ENCODE measurements at regions not wholly inside any gene's neighbourhood (a gene's known extent, or its start where the extent isn't known, plus 50 kb on each side); places are given as distances from the start of the nearest gene placed in this dataset.
"Not testable (repeated sequence)": the region's sequence is repeated elsewhere in the genome, so short reads cannot be mapped to it uniquely, and the experiment has no call there.

DNA sequence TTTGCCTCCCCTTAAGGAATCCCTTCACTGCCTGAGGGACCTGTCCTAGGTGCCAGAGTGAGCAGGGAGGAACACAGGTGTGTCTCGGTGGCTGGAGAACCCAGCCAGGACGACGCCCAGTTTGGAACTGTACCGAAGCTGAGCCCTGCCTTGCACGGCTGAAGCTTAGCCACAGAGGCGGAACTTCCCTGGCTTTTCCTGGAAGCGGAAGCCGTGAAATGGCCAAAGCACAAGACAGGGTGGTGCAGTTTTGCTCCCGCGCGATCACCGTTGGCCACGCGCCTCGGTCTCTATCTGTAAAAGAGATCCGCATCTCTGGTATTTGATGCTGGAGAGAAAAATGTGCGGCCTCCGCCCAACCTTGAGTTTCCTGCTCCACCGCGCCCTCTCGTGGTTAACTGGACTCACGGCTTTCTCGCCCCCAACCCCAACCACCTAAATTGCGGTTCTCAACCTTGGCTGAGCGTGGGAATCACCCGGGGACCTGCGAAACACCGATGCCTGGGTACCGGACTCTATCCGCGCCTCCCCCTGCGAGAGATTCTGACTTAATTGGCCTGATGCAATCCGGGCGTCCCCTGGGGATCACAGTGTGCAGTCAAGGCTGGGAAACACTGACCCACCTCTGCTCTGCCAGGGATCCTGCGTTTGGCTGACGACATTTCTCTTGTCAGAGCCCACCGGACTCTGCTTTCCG lies 70.7 kb upstream of the ABHD2 start:
- DNase-seq (ENCODE audit: extremely low spot score) = peak; percentile 89
- ChIA-PET POLR2A (no interaction called here), CTCF (interaction anchor here (0.6 to 2.0 kb wide), 4 partner anchors 10 to 176 kb away, joined by 3 to 12 read pairs (median 4); no protein-coding TSS in a partner anchor)

DNA sequence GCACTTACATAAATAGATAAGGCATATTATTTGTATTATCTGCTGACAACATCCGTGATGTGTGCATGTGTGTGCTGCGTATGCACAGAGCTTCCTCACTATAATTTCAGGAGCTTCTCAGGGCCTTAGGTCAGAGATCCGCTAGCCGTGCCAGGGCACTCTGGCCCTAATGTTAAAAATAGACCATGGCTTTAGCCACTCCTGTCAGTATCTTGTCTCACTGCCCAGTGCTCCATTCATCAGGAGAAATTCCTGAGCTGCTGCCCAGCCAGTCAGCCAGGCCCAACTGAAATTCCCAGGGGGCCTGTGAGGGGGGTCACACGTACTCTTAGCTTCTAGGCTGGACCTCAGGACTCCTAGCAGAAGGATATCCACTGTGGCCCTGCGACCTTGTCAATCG lies 70.0 kb upstream of the ABHD2 start:
- ChIA-PET CTCF (interaction anchor here (0.6 to 2.0 kb wide), 5 partner anchors 10 to 259 kb away, joined by 3 to 12 read pairs (median 4); no protein-coding TSS in a partner anchor), POLR2A (no interaction called here)
- no peak for TF ChIP-seq FOXK2 (IDR thresholded peaks at IDR 0.05)
- DNase-seq (ENCODE audit: extremely low spot score) = no peak

More for the DNA sequence above, 70.7 kb upstream of the ABHD2 start:
- TF ChIP-seq L3MBTL2 (conservative IDR thresholded peaks at IDR 0.05) (peak; percentile 70), CTBP1 (IDR thresholded peaks at IDR 0.05; ENCODE audit: borderline replicate concordance) (no peak), FOXM1 (IDR thresholded peaks at IDR 0.05; ENCODE audit: borderline replicate concordance) (no peak), FOXA1 (IDR thresholded peaks at IDR 0.05) (no peak)

DNA sequence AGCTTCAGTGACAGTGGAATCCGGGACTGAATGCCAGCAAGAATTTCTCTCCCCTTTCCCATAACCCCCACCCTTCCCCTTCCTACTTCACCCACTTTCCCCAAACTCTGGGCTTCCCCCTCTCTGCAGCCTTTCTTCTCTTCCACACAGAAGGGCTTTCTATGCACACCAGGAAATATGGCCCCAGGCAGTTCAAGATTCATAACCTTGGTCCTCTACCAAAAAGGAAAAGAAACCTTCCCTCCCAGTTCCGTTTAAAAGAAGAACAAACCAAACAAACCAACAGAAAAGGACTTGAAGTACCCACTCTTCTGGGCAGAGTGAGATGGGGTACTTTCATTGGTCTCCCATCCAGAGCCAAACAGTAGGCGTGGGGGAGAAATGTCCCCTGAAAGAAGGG lies 68.8 kb upstream of the ABHD2 start:
- CTCF ChIA-PET = interaction anchor here (1.5 kb wide), 1 partner anchor 114 kb away, joined by 4 read pairs; no protein-coding TSS in a partner anchor
- POLR2A ChIA-PET = no interaction called here
- TF ChIP-seq SP1 (IDR thresholded peaks at IDR 0.05) = no peak
- no peak for TF ChIP-seq CTBP1 (IDR thresholded peaks at IDR 0.05; ENCODE audit: borderline replicate concordance)
- no peak for TF ChIP-seq ARNT (IDR thresholded peaks at IDR 0.05)
- no peak for TF ChIP-seq ZNF384 (IDR thresholded peaks at IDR 0.05)
- no peak for TF ChIP-seq BHLHE40 (IDR thresholded peaks at IDR 0.05; ENCODE audit: borderline replicate concordance)
- TF ChIP-seq NFRKB (IDR thresholded peaks at IDR 0.05) = no peak
- TF ChIP-seq TARDBP (IDR thresholded peaks at IDR 0.05) = no peak
- TF ChIP-seq HDGF (IDR thresholded peaks at IDR 0.05; ENCODE audit: borderline replicate concordance) = no peak
- no peak for TF ChIP-seq FOXK2 (IDR thresholded peaks at IDR 0.05)
- no peak for TF ChIP-seq L3MBTL2 (conservative IDR thresholded peaks at IDR 0.05)
- no peak for TF ChIP-seq LEF1 (IDR thresholded peaks at IDR 0.05; ENCODE audit: borderline replicate concordance)
- TF ChIP-seq FOXM1 (IDR thresholded peaks at IDR 0.05; ENCODE audit: borderline replicate concordance) = no peak
- TF ChIP-seq, protein P1, sequence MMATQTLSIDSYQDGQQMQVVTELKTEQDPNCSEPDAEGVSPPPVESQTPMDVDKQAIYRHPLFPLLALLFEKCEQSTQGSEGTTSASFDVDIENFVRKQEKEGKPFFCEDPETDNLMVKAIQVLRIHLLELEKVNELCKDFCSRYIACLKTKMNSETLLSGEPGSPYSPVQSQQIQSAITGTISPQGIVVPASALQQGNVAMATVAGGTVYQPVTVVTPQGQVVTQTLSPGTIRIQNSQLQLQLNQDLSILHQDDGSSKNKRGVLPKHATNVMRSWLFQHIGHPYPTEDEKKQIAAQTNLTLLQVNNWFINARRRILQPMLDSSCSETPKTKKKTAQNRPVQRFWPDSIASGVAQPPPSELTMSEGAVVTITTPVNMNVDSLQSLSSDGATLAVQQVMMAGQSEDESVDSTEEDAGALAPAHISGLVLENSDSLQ (IDR thresholded peaks at IDR 0.05) = no peak
- no peak for TF ChIP-seq SUZ12 (IDR thresholded peaks at IDR 0.05)
- TF ChIP-seq FOXA1 (IDR thresholded peaks at IDR 0.05) = no peak
- TF ChIP-seq ELF4 (IDR thresholded peaks at IDR 0.05) = no peak
- DNase-seq (ENCODE audit: extremely low spot score) = no peak

DNA sequence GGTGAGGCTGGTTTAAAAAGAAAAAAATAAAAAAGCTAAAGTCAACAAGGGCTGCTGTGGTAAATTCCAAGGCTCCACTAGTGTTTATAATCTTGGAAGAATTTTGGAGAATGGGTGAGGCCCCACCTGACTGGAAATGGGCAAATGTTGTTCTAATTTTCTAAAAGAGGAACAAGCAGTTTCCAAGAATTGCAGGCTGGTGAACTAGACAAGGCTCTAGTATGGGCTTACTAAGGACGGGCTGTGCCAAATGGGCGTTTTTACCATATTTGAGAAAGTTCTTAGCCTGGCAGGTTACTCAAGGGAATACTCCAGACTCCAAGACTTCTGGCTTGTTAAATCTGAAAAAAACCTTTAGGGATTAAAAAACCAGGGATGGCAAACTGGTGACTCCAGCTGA lies 67.0 kb upstream of the ABHD2 start:
- no peak for DNase-seq (ENCODE audit: extremely low spot score)
- TF ChIP-seq ZNF384 (IDR thresholded peaks at IDR 0.05) (no peak), L3MBTL2 (conservative IDR thresholded peaks at IDR 0.05) (no peak), FOXK2 (IDR thresholded peaks at IDR 0.05) (no peak), BHLHE40 (IDR thresholded peaks at IDR 0.05; ENCODE audit: borderline replicate concordance) (no peak)
- CTCF ChIA-PET = interaction anchor here (0.7 to 1.2 kb wide), 2 partner anchors 39 to 116 kb away, joined by 3 read pairs; no protein-coding TSS in a partner anchor
- POLR2A ChIA-PET = no interaction called here

DNA sequence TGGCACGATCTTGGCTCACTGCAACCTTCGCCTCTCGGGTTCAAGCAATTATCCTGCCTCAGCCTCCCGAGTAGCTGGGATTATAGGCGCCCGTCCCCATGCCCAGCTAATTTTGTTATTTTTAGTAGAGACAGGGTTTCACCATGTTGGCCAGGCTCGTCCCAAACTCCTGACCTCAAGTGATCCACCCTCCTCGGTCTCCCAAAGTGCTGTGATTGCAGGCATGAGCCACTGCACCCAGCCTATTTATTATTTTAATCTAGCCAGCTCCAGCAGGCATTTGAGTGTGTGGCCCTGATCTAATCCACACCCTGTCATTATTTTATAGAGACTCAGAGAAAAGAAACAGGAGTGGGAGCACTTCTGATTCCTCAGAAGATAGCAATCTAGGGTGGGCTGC lies 66.4 kb upstream of the ABHD2 start:
- ChIA-PET CTCF (interaction anchor here (0.7 to 1.2 kb wide), 2 partner anchors 38 to 117 kb away, joined by 3 read pairs; no protein-coding TSS in a partner anchor), POLR2A (interaction anchor here (0.9 kb wide), 1 partner anchor 67 kb away, joined by 3 read pairs; the partner anchor contains the start of gene ABHD2)
- not testable (repeated sequence) for DNase-seq (ENCODE audit: extremely low spot score)

DNA sequence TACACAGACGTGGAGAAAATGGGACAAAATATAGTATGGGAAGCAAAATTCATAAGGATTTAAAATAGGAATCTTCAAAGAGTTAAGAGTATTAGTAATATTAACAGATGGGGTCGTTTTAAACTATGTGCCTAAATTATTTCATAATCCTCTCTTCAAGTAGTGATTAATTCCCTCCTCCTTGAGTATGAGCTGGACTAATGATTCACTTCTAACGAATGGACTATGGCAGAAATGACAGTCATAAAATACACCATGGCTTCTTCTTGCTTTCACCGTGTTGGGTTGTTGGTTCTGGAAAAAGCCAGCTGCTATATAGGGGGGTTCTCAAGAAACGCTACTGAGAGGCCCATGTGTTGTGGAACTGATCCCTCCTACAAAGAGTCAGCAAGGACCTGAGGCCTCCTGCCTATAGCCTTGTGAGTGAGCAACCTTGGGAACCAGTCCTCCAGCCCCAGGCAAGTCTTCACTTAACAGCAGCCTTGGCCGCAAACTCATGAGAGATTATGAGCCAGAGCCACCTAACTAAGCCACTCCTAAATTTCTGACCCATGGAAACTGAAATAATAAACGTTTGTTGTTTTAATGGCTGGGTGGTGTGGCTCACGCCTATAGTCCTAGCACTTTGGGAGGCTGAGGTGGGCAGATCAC lies 64.8 kb upstream of the ABHD2 start:
- CTCF ChIA-PET = interaction anchor here (0.5 to 1.4 kb wide), 3 partner anchors 10 to 148 kb away, joined by 3 to 4 read pairs (median 3); no protein-coding TSS in a partner anchor
- no peak for DNase-seq (ENCODE audit: extremely low spot score)
- TF ChIP-seq, protein P1 (IDR thresholded peaks at IDR 0.05) = no peak
- no peak for TF ChIP-seq FOXA1 (IDR thresholded peaks at IDR 0.05)
- TF ChIP-seq ZNF384 (IDR thresholded peaks at IDR 0.05) = no peak
- no peak for TF ChIP-seq BHLHE40 (IDR thresholded peaks at IDR 0.05; ENCODE audit: borderline replicate concordance)
- TF ChIP-seq NFRKB (IDR thresholded peaks at IDR 0.05) = no peak
- TF ChIP-seq FOXK2 (IDR thresholded peaks at IDR 0.05) = no peak
- TF ChIP-seq ARNT (IDR thresholded peaks at IDR 0.05) = no peak
- TF ChIP-seq FOXM1 (IDR thresholded peaks at IDR 0.05; ENCODE audit: borderline replicate concordance) = no peak
- no peak for TF ChIP-seq SUZ12 (IDR thresholded peaks at IDR 0.05)
- no peak for TF ChIP-seq TARDBP (IDR thresholded peaks at IDR 0.05)
- TF ChIP-seq CTBP1 (IDR thresholded peaks at IDR 0.05; ENCODE audit: borderline replicate concordance) = no peak
- TF ChIP-seq L3MBTL2 (conservative IDR thresholded peaks at IDR 0.05) = no peak
- no peak for TF ChIP-seq SP1 (IDR thresholded peaks at IDR 0.05)
- TF ChIP-seq LEF1 (IDR thresholded peaks at IDR 0.05; ENCODE audit: borderline replicate concordance) = no peak
- no peak for TF ChIP-seq ELF4 (IDR thresholded peaks at IDR 0.05)
- TF ChIP-seq HDGF (IDR thresholded peaks at IDR 0.05; ENCODE audit: borderline replicate concordance) = no peak
- POLR2A ChIA-PET = no interaction called here

DNA sequence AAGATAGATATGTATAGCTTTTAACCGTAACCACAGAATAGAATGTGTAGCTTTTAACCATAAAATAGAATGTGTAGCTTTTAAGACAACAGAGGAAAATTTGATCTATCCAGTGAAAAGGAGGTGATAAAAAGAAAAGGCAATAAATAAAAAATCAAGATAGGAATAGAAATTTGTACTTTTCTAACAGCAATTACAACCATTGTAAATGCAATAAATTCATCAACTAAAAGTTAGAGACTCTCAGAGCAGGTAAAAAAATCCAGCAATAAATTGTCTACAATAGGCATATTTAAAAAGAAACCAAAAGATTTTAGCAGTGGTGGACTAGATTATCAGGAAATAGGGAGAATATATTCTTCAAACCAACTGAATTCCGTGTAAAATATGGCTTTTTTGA lies 63.8 kb upstream of the ABHD2 start:
- no peak for TF ChIP-seq ELF4 (IDR thresholded peaks at IDR 0.05)
- TF ChIP-seq ZNF384 (IDR thresholded peaks at IDR 0.05) = no peak
- TF ChIP-seq, protein P1 (IDR thresholded peaks at IDR 0.05) = no peak
- no peak for TF ChIP-seq FOXM1 (IDR thresholded peaks at IDR 0.05; ENCODE audit: borderline replicate concordance)
- POLR2A ChIA-PET = no interaction called here
- no peak for DNase-seq (ENCODE audit: extremely low spot score)
- CTCF ChIA-PET = interaction anchor here (0.7 to 1.4 kb wide), 3 partner anchors 33 to 135 kb away, joined by 3 read pairs; no protein-coding TSS in a partner anchor
